ENCODE measurements at regions not wholly inside any gene's neighbourhood (a gene's known extent, or its start where the extent isn't known, plus 50 kb on each side); places are given as distances from the start of the nearest gene placed in this dataset.
"Not testable (repeated sequence)": the region's sequence is repeated elsewhere in the genome, so short reads cannot be mapped to it uniquely, and the experiment has no call there.

- DNase-seq (ENCODE audit: low spot score) (no peak), ATAC-seq (ENCODE audit: low FRiP score) (no peak)
- TF ChIP-seq, protein P1, sequence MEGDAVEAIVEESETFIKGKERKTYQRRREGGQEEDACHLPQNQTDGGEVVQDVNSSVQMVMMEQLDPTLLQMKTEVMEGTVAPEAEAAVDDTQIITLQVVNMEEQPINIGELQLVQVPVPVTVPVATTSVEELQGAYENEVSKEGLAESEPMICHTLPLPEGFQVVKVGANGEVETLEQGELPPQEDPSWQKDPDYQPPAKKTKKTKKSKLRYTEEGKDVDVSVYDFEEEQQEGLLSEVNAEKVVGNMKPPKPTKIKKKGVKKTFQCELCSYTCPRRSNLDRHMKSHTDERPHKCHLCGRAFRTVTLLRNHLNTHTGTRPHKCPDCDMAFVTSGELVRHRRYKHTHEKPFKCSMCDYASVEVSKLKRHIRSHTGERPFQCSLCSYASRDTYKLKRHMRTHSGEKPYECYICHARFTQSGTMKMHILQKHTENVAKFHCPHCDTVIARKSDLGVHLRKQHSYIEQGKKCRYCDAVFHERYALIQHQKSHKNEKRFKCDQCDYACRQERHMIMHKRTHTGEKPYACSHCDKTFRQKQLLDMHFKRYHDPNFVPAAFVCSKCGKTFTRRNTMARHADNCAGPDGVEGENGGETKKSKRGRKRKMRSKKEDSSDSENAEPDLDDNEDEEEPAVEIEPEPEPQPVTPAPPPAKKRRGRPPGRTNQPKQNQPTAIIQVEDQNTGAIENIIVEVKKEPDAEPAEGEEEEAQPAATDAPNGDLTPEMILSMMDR (IDR thresholded peaks at IDR 0.05): no peak
Observed at GRCh38 chr7:20534543-20534942, 80.9 kb upstream of the ABCB5 start.

DNA sequence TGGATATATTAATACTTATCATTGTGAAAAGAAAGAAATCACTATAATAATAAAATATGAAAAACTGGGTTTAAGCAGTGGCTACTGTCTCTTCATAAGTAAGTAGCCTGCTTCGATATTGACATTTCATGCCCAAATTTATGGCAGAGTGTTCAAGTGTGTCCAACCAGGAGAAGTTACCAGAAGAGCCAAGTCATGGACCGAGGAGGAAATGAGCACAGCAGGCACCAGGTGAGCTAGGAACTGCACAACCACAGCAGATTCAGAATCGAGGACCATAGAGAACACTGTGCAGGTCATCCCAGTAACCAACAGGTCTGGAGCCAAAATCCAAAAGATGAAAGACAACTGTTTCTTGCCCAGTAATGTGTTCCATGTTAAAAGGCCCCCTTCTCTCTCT lies 79.9 kb upstream of the ABCB5 start:
- ATAC-seq (ENCODE audit: low FRiP score): no peak
- DNase-seq (ENCODE audit: low spot score): no peak
- TF ChIP-seq, protein P1 (IDR thresholded peaks at IDR 0.05): no peak

DNA sequence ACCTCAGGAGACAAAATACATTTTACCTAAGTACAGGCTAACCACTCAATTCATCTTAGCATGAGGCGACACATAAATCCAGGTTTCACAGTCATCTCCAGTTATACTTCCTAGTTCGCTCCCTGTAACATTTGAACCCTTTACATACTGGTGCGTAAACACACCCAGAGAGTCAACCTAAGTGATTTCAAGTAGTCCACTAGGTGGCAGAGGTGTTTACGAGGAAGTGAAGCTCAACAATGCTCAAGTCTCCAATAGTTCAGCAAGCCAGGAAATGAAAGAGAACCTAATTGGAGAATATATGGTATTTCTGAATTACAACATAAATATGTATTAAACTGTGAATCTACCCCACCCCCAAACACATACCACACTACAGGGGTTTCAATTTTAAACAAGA lies 76.3 kb upstream of the ABCB5 start:
- TF ChIP-seq, protein P1 (IDR thresholded peaks at IDR 0.05): no peak
- DNase-seq (ENCODE audit: low spot score) (no peak), ATAC-seq (ENCODE audit: low FRiP score) (no peak)

DNA sequence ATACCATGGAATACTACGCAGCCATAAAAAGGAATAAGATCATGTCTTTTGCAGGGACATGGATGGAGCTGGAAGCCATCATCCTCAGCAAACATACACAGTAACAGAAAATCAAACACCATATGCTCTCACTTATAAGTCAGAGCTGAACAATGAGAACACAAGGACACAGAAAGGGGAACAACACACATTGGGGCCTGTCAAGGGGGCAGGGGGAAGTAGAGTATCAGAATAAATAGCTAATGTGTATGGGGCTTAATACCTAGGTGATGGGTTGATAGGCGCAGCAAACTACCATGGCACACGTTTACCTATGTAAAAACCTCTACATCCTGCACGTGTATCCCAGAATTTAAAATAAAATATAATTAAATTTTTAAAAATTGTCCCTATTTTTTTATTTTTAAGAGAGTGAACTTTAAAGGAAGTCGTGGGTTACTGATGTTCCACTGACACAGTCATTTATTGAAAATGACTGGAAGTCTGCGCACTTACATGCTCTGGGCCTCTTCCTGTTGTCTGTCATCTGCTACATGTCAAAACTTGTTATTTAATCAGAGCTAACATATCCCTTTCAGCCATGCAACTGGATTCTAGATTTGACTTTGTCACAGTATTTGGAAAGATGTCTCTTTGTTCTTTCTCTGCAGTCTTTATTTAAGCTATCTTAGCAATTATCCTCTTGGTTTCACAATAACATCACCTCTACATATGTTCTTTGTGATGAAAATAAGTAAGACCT lies 73.7 kb upstream of the ABCB5 start:
- DNase-seq (ENCODE audit: low spot score): no peak
- no peak for ATAC-seq (ENCODE audit: low FRiP score)
- TF ChIP-seq, protein P1 (IDR thresholded peaks at IDR 0.05): no peak

GRCh38 chr7:20542594-20542993 lies 72.9 kb upstream of the ABCB5 start:
- TF ChIP-seq, protein P1 (IDR thresholded peaks at IDR 0.05): no peak
- DNase-seq (ENCODE audit: low spot score) (no peak), ATAC-seq (ENCODE audit: low FRiP score) (peak; percentile 94)

DNA sequence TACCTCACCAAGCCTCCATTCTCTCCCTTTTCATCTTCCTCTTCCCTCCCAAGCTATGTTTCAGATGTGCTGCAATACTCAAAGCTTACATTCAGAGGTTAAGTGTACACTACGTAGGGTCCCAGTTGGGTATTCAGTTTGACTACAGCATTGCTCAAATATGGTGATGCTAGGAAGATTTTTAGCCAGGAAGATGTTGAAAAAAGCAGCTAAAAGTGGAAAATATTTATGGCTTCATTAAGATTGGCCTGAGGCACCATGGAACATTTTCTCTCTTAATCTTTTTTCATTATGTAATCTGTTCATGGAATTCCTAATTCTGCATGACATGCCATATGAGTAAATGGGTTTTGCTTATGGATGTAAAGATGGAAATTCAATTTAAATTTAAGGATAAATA lies 72.0 kb upstream of the ABCB5 start:
- TF ChIP-seq, protein P1 (IDR thresholded peaks at IDR 0.05): no peak
- ATAC-seq (ENCODE audit: low FRiP score) (no peak), DNase-seq (ENCODE audit: low spot score) (no peak)

GRCh38 chr7:20545016-20545415 lies 70.5 kb upstream of the ABCB5 start:
- TF ChIP-seq, protein P1 (IDR thresholded peaks at IDR 0.05): no peak
- ATAC-seq (ENCODE audit: low FRiP score): no peak
- DNase-seq (ENCODE audit: low spot score): no peak

DNA sequence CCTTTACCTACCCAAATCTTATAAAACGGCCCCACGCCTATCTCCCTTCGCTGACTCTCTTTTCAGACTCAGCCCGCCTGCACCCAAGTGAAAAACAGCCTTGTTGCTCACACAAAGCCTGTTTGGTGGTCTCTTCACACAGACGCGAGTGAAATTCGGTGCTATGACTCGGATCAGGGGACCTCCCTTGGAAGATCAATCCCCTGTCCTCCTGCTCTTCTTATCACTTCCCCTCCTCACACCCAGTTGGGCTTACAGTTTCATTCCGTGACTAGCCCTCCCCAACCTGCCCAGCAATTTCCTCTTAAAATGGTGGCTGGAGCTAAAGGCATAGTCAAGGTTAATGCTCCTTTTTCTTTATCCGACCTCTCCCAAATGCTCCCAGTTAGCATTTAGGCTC lies 68.5 kb upstream of the ABCB5 start:
- not testable (repeated sequence) for ATAC-seq (ENCODE audit: low FRiP score); DNase-seq (ENCODE audit: low spot score)

Data from omental fat pad (tissue), 3 donors.